Peyer's patch (tissue), 4 donors: ENCODE measurements at regions not wholly inside any gene's neighbourhood (a gene's known extent, or its start where the extent isn't known, plus 50 kb on each side); places are given as distances from the start of the nearest gene placed in this dataset.
A peak's percentile ranks its signal among the peaks of the same experiment; 100 is the strongest.

Source experiments
- DNase-seq, 3 donors: peaks; one replicate each; pipeline ENCODE4 v3.0.0-alpha.2; 2017 to 2019
- H3K27ac ChIP-seq, 4 donors: fragments of 200-600 bp; sonication (generic); one replicate each; pipeline ENCODE4 v1.5.1; 2016 to 2019
- H3K27me3 ChIP-seq, 2 donors: fragments of 200-600 bp; sonication (generic); one replicate each; pipeline ENCODE4 v1.5.1; 2019
- H3K36me3 ChIP-seq, 3 donors: fragments of 200-600 bp; sonication (generic); one replicate each; pipeline ENCODE4 v1.5.1; 2016 to 2019
- H3K4me1 ChIP-seq, 4 donors: fragments of 200-600 bp; sonication (generic); one replicate each; pipeline ENCODE4 v1.5.1; 2016 to 2019
- H3K4me3 ChIP-seq, 4 donors: fragments of 200-600 bp; sonication (generic); 1 replicate in 3 of 4; 2 replicates in 1 of 4; pipeline ENCODE4 v1.5.1; 2016 to 2019; ENCODE audit warnings: mild to moderate bottlenecking in 1 of 4
- H3K9me3 ChIP-seq, 4 donors: fragments of 200-600 bp; sonication (generic); one replicate each; pipeline ENCODE4 v1.5.1; 2016 to 2019; ENCODE audit warnings: mild to moderate bottlenecking in 1 of 4
- POLR2A ChIP-seq, 2 donors: fragments of 450-650 bp; IDR thresholded peaks; one replicate each; pipeline ENCODE4 v1.5.1; 2017; ENCODE audit warnings: antibody characterized with exemption in 2 of 2, mild to moderate bottlenecking in 2 of 2, moderate library complexity in 2 of 2
- TF ChIP-seq, protein P1 (sequence below), 6 experiments: fragments of 450-650 bp in 4 of 6; fragments of 200-600 bp in 2 of 6; sonication (generic) in 1 of 6; IDR thresholded peaks; one replicate each; pipeline ENCODE4 v1.5.1; 2017 to 2019; ENCODE audit warnings: antibody characterized with exemption in 6 of 6, mild to moderate bottlenecking in 3 of 6, moderate library complexity in 1 of 6

DNA sequence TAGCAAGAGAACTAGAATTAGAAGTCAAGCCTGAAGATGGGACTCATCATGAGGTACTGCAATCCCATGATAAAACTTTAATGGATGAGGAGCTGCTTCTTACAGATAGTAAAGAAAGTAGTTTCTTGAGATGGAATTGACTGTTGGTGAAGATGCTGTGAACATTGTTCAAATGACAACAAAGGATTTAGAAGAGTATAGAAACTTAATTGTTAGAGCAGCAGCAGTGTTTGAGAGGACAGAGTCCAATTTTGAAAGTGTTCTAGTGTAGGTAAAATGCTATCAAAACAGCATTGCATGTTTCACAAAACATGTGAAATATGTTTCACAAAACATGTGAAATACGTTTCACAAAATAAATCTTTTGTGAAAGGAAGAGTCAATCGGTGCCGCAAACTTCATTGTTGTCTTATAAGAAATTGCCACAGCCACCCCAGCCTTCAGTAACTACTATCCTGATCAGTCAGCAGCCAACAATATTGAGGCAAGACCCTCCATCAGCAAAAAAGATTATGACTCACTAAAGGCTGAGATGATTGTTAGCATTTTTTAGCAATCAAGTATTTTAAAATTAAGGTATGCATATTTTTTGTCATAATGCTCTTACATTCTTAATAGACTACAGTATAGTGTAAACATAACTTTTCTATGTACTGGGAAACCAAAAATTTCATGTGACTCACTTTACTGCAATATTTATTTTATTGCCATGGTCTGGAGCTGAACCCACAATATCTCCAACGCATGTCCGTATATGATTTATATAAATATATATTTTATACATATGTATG lies 173.4 kb upstream of the BMP4 start:
- H3K9me3 ChIP-seq: no peaks in the 10 kb centered on the region
- no peaks in the 10 kb centered on the region for H3K4me1 ChIP-seq
- no peak overlapping the region for H3K4me3 ChIP-seq
- no peaks in the 10 kb centered on the region for H3K27me3 ChIP-seq
- H3K27ac ChIP-seq: no peak overlapping the region
- no peaks in the 10 kb centered on the region for H3K36me3 ChIP-seq
- TF ChIP-seq POLR2A (IDR thresholded peaks at IDR 0.05): no peak
- TF ChIP-seq, protein P1, sequence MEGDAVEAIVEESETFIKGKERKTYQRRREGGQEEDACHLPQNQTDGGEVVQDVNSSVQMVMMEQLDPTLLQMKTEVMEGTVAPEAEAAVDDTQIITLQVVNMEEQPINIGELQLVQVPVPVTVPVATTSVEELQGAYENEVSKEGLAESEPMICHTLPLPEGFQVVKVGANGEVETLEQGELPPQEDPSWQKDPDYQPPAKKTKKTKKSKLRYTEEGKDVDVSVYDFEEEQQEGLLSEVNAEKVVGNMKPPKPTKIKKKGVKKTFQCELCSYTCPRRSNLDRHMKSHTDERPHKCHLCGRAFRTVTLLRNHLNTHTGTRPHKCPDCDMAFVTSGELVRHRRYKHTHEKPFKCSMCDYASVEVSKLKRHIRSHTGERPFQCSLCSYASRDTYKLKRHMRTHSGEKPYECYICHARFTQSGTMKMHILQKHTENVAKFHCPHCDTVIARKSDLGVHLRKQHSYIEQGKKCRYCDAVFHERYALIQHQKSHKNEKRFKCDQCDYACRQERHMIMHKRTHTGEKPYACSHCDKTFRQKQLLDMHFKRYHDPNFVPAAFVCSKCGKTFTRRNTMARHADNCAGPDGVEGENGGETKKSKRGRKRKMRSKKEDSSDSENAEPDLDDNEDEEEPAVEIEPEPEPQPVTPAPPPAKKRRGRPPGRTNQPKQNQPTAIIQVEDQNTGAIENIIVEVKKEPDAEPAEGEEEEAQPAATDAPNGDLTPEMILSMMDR (IDR thresholded peaks at IDR 0.05): no peak
- no peak for DNase-seq

DNA sequence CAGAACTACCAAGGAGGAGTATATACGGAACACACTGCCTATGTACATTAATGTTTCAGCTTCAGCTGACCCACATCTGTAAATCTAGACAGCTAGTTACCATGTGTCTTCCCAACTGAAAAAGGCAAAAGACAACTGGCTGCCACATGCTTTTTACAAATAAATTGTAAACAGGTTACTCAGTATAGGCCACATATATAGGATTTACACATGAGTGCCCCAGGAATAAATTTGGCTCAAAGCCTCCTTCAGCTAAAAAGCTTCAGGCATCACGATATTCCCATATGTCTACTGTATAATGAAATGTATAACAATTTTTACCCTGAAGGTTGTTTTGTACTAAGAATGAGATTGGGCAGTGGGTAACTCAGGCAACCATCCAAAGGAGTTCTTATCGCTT lies 175.9 kb upstream of the BMP4 start:
- DNase-seq: no peak
- no peak overlapping the region for H3K4me3 ChIP-seq
- H3K4me1 ChIP-seq: no peaks in the 10 kb centered on the region
- TF ChIP-seq, protein P1 (IDR thresholded peaks at IDR 0.05): no peak
- no peak for TF ChIP-seq POLR2A (IDR thresholded peaks at IDR 0.05)
- no peaks in the 10 kb centered on the region for H3K36me3 ChIP-seq
- H3K27ac ChIP-seq: no peak overlapping the region
- H3K27me3 ChIP-seq: no peaks in the 10 kb centered on the region
- no peaks in the 10 kb centered on the region for H3K9me3 ChIP-seq

DNA sequence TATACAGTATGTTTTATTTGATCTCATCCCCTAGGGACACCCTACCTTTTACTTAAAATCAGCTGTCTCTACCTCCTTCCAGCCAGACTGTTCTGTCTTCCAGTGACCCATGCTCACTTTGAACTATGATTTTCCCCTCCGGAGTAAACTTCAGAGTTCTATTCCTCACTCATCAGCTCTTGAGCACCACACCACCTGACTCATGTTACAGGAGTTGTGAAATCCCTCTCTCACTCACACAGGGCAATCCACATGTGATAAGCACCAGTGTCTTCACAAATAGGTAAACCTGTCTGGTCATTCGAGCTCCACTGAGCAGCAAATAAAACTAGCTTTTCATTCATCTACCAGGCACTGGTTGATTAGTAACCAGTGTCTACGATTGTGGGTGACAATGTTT lies 177.3 kb upstream of the BMP4 start:
- H3K4me3 ChIP-seq: no peak overlapping the region
- no peak overlapping the region for H3K27ac ChIP-seq
- peak in 1 of 3 donors; percentile 44 for DNase-seq
- no peak for TF ChIP-seq POLR2A (IDR thresholded peaks at IDR 0.05)
- TF ChIP-seq, protein P1 (IDR thresholded peaks at IDR 0.05): no peak
- H3K27me3 ChIP-seq: no peaks in the 10 kb centered on the region
- H3K9me3 ChIP-seq: no peaks in the 10 kb centered on the region
- no peaks in the 10 kb centered on the region for H3K36me3 ChIP-seq
- H3K4me1 ChIP-seq: no peaks in the 10 kb centered on the region

DNA sequence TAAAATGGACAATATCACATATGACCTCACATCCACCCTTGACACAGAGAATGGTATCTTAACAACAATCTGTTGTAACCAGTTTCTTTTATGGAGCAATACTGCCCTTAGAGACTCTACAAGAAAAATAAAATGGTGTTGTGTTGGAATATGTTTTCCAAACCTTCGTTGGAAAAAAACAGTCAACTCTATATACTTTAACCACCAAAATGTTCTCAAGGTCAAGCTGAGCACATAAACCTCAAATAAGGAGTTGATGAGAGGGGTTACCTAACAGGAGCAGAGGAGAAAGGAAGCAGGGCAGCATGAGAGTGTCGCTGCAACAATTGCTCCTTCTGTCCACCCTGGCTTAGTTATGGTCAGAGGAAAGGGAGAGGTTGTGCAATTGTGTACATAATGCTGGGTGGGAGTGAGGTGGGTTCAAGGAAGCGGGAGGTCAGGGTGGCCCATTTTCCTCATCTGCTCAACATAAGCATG lies 179.2 kb upstream of the BMP4 start:
- Histone ChIP-seq H3K9me3 (no peaks in the 10 kb centered on the region), H3K27me3 (no peaks in the 10 kb centered on the region), H3K4me1 (no peaks in the 10 kb centered on the region), H3K36me3 (no peaks in the 10 kb centered on the region), H3K27ac (no peak overlapping the region), H3K4me3 (no peak overlapping the region)
- DNase-seq: no peak
- TF ChIP-seq, protein P1 (IDR thresholded peaks at IDR 0.05): no peak
- no peak for TF ChIP-seq POLR2A (IDR thresholded peaks at IDR 0.05)

DNA sequence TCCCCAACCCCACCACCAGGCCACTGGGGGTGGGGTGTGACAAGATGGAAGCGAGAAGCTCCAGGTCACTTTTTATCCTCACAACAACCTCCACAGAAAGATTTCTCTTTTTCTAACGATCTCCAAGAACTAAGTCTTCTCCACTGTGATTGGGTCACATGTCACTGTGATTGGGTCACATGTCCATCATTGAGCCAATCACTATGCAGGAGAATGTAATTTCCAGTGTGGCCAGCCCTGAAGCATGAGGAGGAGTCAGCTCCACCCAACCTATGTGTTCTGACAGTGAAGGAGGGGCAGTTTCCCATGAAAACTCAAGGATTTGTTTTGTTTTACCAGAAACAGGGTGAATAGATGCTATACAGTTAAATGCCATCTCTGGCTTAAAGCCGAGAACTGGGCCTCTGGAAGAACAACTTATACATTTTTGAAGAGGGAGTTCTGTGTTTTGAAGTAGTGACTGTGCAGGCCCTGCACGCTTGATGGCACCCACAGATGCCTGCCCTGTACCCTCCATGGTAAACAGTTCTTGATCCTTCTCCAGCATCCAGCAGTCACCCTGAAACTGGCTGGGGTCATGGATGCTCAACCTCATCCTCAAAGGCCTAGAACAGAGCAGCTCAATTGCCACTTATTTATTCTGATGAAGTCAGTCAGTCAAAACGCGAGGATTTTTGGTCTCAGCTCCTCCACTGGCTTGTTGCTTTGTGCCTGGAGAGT lies 180.4 kb upstream of the BMP4 start:
- no peak overlapping the region for H3K27ac ChIP-seq
- no peak for DNase-seq
- no peaks in the 10 kb centered on the region for H3K9me3 ChIP-seq
- no peak overlapping the region for H3K4me3 ChIP-seq
- H3K4me1 ChIP-seq: no peaks in the 10 kb centered on the region
- H3K27me3 ChIP-seq: no peaks in the 10 kb centered on the region
- no peaks in the 10 kb centered on the region for H3K36me3 ChIP-seq
- TF ChIP-seq, protein P1 (IDR thresholded peaks at IDR 0.05): no peak
- no peak for TF ChIP-seq POLR2A (IDR thresholded peaks at IDR 0.05)
